Fibroblast of lung (primary cell): ENCODE measurements at regions not wholly inside any gene's neighbourhood (a gene's known extent, or its start where the extent isn't known, plus 50 kb on each side); places are given as distances from the start of the nearest gene placed in this dataset.

Experiments
- DNase-seq, 2 donors: peaks; one replicate each; pipeline versions ENCODE4 v3.0.0 to v3.0.0-alpha.2; 2010; ENCODE audit warnings: low read depth in 2 of 2
- H2AFZ ChIP-seq: 2 replicates; pipeline ENCODE4 v1.5.1; 2012; ENCODE audit warnings: low read length, control low read depth, inconsistent platforms
- H3K27ac ChIP-seq: 2 replicates; pipeline ENCODE4 v1.5.1; 2011; ENCODE audit warnings: low read length, control low read depth; ENCODE audit not compliant: insufficient read depth
- H3K27me3 ChIP-seq: 2 replicates; pipeline ENCODE4 v1.5.1; 2011; ENCODE audit warnings: mild to moderate bottlenecking, low read length; ENCODE audit not compliant: control insufficient read depth, insufficient read depth
- H3K36me3 ChIP-seq: 2 replicates; pipeline ENCODE4 v1.5.1; 2011; ENCODE audit warnings: low read length; ENCODE audit not compliant: control insufficient read depth, insufficient read depth
- H3K4me1 ChIP-seq: 2 replicates; pipeline ENCODE4 v1.5.1; 2011; ENCODE audit warnings: low read length; ENCODE audit not compliant: control insufficient read depth, insufficient read depth; ENCODE audit errors: extremely low read depth
- H3K4me2 ChIP-seq: 2 replicates; pipeline ENCODE4 v1.5.1; 2011; ENCODE audit warnings: low read length, control low read depth; ENCODE audit not compliant: insufficient read depth; ENCODE audit errors: extremely low read depth
- H3K4me3 ChIP-seq, 4 experiments: fragments of 200-600 bp in 1 of 4; sonication (generic) in 1 of 4; replicated peaks in 1 of 4; 2 replicates each; pipeline ENCODE4 v1.5.1; 2011 to 2016; ENCODE audit warnings: low read length in 4 of 4, low read depth in 3 of 4, mild to moderate bottlenecking in 3 of 4, control low read depth in 2 of 4, inconsistent platforms in 1 of 4, mixed read lengths in 1 of 4; ENCODE audit not compliant: insufficient read depth in 1 of 4; ENCODE audit errors: control extremely low read depth in 1 of 4
- H3K79me2 ChIP-seq: 2 replicates; pipeline ENCODE4 v1.5.1; 2012; ENCODE audit warnings: mild to moderate bottlenecking, low read length, inconsistent platforms; ENCODE audit not compliant: control insufficient read depth, insufficient read depth
- H3K9ac ChIP-seq: 2 replicates; pipeline ENCODE4 v1.5.1; 2011; ENCODE audit warnings: mild to moderate bottlenecking, low read length, control low read depth; ENCODE audit not compliant: insufficient read depth
- H3K9me3 ChIP-seq: 2 replicates; pipeline ENCODE4 v1.5.1; 2012; ENCODE audit warnings: low read depth, low read length; ENCODE audit not compliant: control insufficient read depth, insufficient read depth
- H4K20me1 ChIP-seq: 2 replicates; pipeline ENCODE4 v1.5.1; 2011; ENCODE audit warnings: low read length; ENCODE audit not compliant: control insufficient read depth, insufficient read depth; ENCODE audit errors: extremely low read depth
- CTCF ChIP-seq, 2 donors: IDR thresholded peaks in 1 of 2; conservative IDR thresholded peaks in 1 of 2; 1 replicate in 1 of 2; 2 replicates in 1 of 2; pipeline ENCODE4 v1.5.1; 2011 to 2012; ENCODE audit warnings: low read length in 2 of 2, control low read depth in 1 of 2, inconsistent platforms in 1 of 2, low read depth in 1 of 2, mild to moderate bottlenecking in 1 of 2
- EZH2 ChIP-seq: IDR thresholded peaks from 2 replicates; pipeline ENCODE4 v1.5.1; 2012; ENCODE audit warnings: low read length, control low read depth, mild to moderate bottlenecking; ENCODE audit errors: missing control alignments

DNA sequence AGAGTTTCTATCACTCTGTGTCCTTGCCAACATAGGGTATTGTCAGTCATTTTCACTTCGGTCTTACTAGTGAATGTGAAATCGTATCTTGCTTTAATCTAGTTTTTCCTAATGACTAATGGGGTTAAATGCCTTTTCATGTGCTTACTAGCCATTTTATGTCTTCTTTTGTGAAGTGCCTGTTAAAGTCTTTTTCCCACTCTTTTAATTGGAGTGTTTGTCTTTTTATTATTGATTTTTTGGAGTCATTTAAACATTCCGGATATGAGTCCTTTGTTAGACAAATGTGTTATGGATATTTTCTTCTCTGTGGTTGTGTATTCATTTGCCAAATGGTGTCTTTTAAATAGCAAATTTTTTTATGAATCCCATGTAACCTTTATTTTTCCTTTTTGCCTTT is 194.6 kb downstream of the CDH26 start:
- Histone ChIP-seq H4K20me1 (no peaks in the 10 kb centered on the region), H3K27me3 (no peaks in the 10 kb centered on the region), H3K4me3 (no peak overlapping the region), H3K9me3 (no peaks in the 10 kb centered on the region), H3K4me2 (no peak overlapping the region), H3K27ac (no peak overlapping the region), H3K4me1 (no peaks in the 10 kb centered on the region), H3K36me3 (no peaks in the 10 kb centered on the region), H2AFZ (no peak overlapping the region), H3K9ac (no peak overlapping the region), H3K79me2 (no peaks in the 10 kb centered on the region)
- no peak for TF ChIP-seq EZH2
- no peak for TF ChIP-seq CTCF (conservative IDR thresholded peaks at IDR 0.05 in 1 of 2, IDR thresholded peaks at IDR 0.05 in 1 of 2; ENCODE audit: low read depth in 1 of 2, low read length in 2 of 2)
- DNase-seq = no peak

DNA sequence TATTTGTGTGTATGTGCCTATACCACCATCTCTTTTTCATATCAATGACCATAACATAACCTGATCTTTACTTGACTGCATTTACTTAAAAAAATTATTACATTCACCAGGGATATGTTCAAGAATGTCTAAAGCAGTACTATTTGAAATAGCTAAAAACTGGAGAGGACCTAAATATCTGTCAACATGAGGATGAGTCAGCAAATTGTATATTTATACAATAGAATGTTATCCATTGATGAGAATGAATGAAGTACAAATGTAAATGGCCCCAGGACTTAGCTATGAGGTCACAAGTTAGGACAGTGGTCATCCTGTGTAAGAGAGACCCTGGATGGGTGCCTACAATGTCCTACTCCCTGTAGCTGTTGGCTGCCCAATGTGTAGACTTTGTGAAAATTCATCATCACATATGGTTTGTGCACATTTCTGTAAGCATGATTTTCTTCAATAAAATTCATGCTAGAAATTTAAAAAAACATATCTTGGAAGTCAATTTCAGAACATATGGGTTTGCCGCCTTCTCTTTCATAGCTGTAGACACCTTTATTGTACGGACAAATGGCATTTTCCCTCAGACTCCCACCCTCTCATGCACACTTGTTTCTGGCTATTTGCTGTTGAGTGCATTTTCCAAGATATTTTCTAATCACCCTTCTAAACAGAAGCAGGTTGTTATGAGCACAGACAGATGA is 202.4 kb downstream of the CDH26 start:
- no peaks in the 10 kb centered on the region for H3K9me3 ChIP-seq
- no peak for TF ChIP-seq CTCF (conservative IDR thresholded peaks at IDR 0.05 in 1 of 2, IDR thresholded peaks at IDR 0.05 in 1 of 2; ENCODE audit: low read depth in 1 of 2, low read length in 2 of 2)
- TF ChIP-seq EZH2 = no peak
- no peak for DNase-seq

DNA sequence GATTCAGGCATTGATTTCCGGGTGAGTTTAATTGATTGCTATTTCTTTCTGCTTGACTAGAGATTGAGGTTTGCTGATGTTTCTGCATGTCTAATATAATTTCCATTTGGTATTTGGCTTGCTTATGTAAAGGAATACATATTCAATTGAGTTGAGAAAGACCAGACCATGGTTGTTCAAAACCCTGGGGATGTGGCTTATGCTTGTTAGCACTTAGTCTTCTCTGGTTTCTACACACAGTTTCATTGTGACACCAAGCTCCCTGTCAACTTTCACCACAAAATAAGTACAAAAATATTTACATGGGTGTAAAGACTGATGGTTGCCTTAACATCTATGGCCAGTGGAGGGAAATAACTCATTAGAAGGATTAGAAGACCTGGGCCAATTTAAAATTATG is 209.6 kb downstream of the CDH26 start:
- Histone ChIP-seq H3K79me2 (no peaks in the 10 kb centered on the region), H3K27ac (no peak overlapping the region), H3K27me3 (no peaks in the 10 kb centered on the region), H4K20me1 (no peaks in the 10 kb centered on the region), H3K9ac (no peak overlapping the region), H3K4me2 (no peak overlapping the region), H3K9me3 (no peaks in the 10 kb centered on the region), H3K4me1 (no peaks in the 10 kb centered on the region), H3K4me3 (no peak overlapping the region), H2AFZ (no peak overlapping the region), H3K36me3 (no peaks in the 10 kb centered on the region)
- TF ChIP-seq CTCF (conservative IDR thresholded peaks at IDR 0.05 in 1 of 2, IDR thresholded peaks at IDR 0.05 in 1 of 2; ENCODE audit: low read depth in 1 of 2, low read length in 2 of 2) (no peak), EZH2 (no peak)
- DNase-seq = no peak

More for the DNA sequence above, 202.4 kb downstream of the CDH26 start:
- Histone ChIP-seq H2AFZ (no peak overlapping the region), H3K4me2 (no peak overlapping the region), H3K27ac (no peak overlapping the region), H3K36me3 (no peaks in the 10 kb centered on the region), H3K9ac (no peak overlapping the region), H3K79me2 (no peaks in the 10 kb centered on the region), H4K20me1 (no peaks in the 10 kb centered on the region), H3K4me3 (no peak overlapping the region), H3K4me1 (no peaks in the 10 kb centered on the region), H3K27me3 (no peaks in the 10 kb centered on the region)
